COLO668 (cell line): ENCODE measurements at regions not wholly inside any gene's neighbourhood (a gene's known extent, or its start where the extent isn't known, plus 50 kb on each side); places are given as distances from the start of the nearest gene placed in this dataset.
"Not testable (repeated sequence)": the region's sequence is repeated elsewhere in the genome, so short reads cannot be mapped to it uniquely, and the experiment has no call there.

Experiments used
- DNase-seq: peaks from one replicate; lab custom pipeline; 2025; ENCODE audit not compliant: unreplicated experiment; lab: John Stamatoyannopoulos, UW

DNA sequence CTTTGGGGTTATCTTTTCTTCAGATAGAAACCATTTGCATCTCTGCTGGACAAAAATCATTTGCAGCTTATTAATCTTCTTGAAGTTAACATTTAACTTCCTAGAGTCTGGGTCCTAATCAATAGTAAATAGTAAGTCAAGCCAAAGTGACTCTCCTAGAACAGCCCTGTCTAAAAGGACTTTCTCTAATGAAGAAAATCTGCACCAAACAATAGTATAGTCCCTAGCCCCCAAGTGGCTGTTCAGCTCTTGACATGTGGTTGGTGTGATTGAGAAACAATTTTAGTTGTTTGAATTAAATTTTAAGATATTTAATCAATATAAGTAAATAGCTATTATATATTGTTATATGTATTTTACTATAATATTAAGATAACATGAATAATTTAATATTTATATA lies 64.6 kb upstream of the SHB start:
- DNase-seq: no peak

DNA sequence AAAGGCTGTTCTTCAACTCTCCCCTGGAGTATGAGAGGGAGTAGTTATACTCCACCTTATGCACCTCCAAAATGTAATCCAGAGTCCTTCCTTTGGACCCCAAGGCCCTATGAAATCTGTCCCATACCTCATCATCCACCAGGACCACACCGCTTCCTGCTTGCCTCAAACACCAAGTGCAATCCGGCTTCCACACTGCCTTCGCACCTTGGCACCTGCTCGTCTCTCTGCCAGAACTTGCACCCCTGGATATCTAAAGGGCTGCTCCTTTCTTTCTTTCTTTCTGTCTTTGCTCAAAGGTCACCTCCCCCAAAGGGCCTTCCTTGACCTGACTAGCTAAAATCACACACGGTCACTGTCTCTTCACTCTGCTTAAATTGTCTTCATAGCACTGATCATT lies 63.9 kb upstream of the SHB start:
- no peak for DNase-seq

DNA sequence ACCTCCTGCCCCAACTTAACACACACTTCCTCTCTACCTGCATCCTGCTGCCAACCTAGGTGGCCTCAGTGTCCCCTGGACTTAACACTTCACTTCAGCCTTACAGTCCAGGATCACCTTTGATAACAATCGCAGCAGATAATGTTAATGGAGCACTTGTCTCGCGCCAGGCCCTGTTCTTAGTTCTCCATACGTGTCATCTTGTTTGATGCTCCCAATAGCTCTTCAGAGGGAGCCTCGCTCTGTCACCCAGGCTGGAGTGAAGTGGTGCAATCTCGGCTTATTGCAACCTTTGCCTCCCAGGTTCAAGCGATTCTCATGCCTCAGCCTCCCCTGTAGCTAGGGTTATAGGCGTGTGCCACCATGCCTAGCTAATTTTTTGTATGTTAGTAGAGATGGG lies 62.7 kb upstream of the SHB start:
- no peak for DNase-seq

DNA sequence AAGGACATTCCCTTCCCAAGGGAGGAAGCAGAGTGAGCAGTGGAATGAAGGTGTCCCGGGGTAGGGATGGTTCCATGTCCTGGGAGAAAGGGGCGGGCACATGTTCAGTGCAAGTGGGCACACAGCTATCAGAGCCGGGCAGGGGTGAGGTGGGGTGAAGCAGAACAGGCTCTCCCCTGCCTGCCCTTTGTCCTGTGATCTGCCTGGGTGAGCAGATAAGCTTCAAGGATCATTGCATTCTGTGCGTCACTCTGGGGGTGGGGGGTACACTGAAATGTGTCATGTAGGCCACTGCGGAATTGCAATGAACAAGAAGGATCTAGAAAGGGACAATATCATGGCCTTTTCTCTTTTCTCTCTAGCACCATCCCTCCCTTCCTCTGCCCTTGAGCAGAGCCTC lies 61.7 kb upstream of the SHB start:
- DNase-seq: peak; percentile 15

DNA sequence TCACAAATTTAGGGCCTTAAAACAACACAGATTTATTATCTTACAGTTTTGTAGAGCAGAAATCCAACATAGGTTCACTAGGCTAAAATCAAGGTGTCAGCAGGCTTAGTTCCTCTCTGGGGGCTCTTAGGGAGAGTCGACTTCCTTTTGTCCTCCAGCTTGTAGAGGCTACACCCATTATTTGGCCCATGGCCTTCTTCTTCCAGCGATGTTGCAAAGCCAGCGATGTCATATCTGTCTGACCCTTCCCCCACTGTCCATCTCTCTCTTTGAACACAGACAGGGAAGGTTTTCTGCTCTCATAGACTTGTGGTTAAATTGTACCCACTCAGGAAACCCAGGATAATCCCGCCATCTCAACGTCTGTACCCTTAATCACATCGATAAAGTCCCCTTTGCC lies 60.3 kb upstream of the SHB start:
- no peak for DNase-seq

DNA sequence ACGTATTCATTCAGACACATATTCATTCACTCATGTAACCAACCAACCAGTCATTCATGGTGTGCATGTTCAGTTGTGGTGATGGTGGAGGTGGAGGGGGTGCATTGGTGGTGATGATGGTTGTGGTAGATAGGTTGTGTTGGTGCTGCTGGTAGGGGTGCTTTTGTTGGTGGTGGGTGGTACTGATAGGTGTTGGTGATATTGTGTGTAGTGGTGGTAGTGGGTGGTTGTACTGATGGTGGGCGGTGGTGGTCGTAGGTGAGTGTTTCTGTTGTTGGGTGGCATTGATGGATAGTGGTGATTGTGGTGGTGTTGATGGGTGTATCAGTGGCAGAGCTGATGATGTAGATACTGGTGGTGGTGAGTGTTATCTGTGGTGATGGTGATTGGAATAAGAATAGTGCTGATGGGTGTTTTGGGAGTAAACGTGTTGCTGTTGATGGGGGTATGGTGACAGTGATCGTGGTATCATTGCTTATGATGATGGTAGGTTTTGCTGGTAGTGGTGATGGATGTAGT lies 59.8 kb upstream of the SHB start:
- no peak for DNase-seq

DNA sequence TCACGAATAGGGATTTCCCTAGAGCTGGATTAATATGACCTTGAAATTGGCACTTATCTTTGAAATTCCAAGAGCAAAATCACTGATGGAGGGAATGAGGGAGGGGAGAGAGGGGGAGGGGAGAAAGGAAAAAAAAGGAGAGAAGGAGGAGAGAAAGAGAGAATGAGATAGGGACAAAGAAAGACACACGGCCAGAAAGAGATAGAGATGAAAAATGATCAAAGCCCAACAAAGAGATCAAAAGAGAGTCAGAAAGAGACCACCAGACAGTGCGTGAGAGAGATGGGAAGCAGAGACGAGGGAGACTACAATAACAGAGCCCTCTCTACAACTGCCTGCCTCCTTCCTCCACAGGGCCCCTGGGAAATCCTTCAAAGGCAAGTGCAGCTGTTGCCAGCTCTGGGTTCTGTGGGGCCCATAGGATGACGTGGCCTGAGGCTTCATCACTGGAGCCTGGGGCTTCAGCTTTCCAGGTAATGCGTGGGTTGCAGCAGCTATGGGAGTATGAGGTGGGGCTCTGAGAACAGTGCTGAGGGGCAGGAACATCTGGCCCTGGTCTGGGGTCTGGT lies 58.3 kb upstream of the SHB start:
- DNase-seq: no peak

DNA sequence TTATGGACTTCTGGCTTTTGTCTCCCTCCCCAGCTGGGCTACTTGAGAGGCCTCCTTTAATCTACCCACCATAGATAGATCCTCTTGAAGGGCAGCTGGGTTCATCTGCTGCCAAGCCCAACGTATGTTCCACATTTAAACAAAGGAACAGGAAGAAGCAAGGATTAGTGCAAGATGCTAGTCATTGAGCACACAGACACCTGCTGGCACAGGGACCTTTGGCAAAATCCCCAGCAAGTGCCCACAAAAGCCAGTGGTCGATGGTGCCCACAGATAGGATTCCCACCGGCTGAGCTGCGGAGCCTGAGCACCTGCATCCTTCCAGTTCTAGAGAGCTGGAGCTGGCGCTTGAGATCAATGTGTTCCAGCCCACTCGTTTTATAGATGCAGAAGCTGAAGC lies 57.7 kb upstream of the SHB start:
- peak; percentile 45 for DNase-seq

DNA sequence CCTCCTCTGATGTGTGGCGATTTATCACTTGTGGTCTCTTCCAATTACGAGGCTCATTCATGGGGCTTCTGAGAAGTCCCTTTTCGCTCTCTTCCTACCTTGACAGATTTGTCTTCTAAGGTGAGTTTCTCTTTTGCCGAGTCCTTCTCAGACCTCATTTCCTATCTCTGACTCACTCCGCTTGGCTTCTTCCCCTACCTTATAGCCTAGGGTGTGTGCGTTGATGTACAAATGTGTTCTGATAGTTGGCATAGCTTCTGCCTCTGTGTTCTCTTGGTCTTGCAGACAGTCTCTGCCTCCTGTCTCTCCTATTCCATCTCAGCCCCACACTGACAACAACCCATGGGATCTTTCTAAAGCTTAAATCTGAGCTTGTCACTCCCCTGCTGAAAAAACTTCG lies 56.9 kb upstream of the SHB start:
- no peak for DNase-seq

DNA sequence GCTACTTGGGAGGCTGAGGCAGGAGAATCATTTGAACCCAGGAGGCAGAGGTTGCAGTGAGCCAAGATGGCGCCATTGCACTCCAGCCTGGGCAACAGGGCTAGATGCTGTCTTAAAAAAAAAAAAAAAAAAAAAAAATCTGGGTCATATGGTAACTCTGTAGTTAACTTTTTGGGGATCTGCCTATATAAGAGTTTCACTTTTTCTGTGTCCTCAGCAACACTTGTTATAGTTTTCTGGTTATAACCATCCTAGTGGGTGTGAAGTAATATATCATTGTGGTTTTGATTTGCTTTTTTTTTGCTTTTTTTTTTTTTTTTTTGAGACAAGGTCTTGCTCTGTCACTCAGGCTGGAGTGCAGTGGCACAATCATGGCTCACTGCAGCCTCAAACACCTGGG lies 54.3 kb upstream of the SHB start:
- DNase-seq: not testable (repeated sequence)

DNA sequence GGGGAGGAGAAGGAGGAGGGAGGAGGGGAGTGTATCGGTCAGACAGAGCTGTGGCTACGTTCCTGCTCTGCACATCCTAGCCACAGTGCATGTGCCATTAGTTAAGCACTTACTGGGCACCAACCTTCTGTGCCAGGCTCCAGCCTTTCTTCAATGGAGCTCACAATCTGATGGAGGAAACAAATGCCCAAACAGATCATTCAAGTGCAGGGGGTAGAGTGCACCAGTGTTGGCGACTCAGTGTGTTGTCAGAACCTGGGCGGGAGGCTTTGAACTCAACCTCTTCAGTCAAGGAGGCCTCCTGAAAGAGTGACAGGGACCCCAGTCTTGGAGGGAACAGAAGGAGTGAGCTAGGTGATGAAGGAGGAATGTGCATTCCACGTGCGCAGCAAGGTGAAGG lies 51.9 kb upstream of the SHB start:
- DNase-seq: no peak

DNA sequence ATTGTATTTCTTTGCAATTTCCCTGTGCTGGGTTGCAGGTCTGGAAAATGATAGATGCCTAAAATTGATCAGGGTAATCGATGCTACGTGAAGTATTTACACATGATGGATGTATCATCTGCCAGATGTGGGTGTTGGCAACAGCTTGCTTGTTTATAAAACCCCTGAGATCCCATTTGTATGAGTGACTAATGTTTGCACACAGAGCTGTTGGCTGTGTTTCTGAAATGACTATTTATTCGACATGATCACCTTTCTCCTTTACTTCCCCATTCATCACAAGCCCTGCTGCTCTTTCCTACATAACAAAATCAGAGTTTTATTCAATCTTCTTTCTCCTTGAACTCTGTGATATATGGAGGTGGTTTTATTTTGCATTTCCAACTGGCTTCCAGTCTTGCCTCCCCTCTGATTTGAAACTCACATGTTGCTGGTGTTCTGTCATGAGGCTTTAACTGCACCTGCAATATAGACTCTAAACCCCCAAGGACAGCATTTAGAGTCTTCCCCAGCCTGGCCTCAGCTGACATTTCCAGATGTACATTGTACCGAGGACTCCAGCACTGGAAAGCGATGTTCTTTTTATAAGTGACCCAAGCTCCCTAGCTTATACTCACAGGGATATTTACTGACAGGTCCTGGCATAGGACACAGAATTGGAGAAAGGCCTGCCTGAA lies 50.7 kb upstream of the SHB start:
- DNase-seq: peak; percentile 38

DNA sequence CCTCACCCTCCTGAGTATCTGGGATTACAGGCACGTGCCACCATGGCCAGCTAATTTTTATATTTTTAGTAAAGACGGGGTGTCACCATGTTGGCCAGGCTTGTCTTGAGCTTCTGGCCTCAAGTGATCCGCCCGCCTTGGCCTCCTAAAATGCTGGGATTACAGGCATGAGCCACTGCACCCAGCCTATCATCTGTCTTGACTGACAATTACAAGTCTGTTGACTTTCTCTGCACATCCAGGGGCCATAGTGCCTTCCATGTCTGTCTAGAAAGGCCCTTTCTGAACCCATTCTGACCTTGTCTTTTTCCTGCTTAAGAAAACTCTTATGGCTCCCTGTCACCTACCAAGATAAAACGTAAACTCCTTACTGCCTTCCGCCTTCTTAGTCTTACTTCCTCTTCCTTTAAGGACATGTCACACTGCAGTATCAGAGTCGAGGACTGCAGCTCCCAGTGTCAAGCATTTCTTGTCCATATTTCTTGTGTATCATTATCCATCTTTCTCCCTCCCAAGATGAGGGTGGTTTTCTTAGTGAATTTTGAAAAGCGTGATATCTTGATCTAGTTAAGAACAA lies 49.9 kb upstream of the SHB start:
- DNase-seq: no peak
